Gastroesophageal sphincter (tissue), 4 donors: ENCODE measurements at regions not wholly inside any gene's neighbourhood (a gene's known extent, or its start where the extent isn't known, plus 50 kb on each side); places are given as distances from the start of the nearest gene placed in this dataset.

ENCODE experiments used
- ATAC-seq: fragments of 150-250 bp; one replicate; pipeline ENCODE4 v1.9.1; 2016; ENCODE audit warnings: mild to moderate bottlenecking, moderate library complexity
- H3K27ac ChIP-seq, 4 donors: fragments of 200-600 bp; sonication (generic) in 3 of 4; 1 replicate in 3 of 4; 2 replicates in 1 of 4; pipeline ENCODE4 v1.5.1; 2016 to 2019
- H3K27me3 ChIP-seq: fragments of 200-600 bp; sonication (generic); one replicate; pipeline ENCODE4 v1.5.1; 2019
- H3K36me3 ChIP-seq, 2 donors: fragments of 200-600 bp; sonication (generic); one replicate each; pipeline ENCODE4 v1.5.1; 2019; ENCODE audit warnings: control low read depth in 1 of 2
- H3K4me1 ChIP-seq, 3 donors: fragments of 200-600 bp; sonication (generic); 1 replicate in 2 of 3; 2 replicates in 1 of 3; pipeline ENCODE4 v1.5.1; 2016 to 2019; ENCODE audit warnings: control low read depth in 2 of 3
- H3K4me3 ChIP-seq, 2 donors: fragments of 200-600 bp; sonication (generic); one replicate each; pipeline ENCODE4 v1.5.1; 2019; ENCODE audit warnings: mild to moderate bottlenecking in 1 of 2, moderate library complexity in 1 of 2
- H3K9me3 ChIP-seq, 3 donors: fragments of 200-600 bp; sonication (generic); one replicate each; pipeline ENCODE4 v1.5.1; 2017 to 2019; ENCODE audit warnings: control low read depth in 2 of 3
- CTCF ChIP-seq, 4 experiments: fragments of 200-600 bp in 2 of 4; fragments of 450-650 bp in 2 of 4; sonication (generic) in 1 of 4; IDR thresholded peaks; one replicate each; pipeline ENCODE4 v1.5.1; 2017 to 2019; ENCODE audit warnings: antibody characterized with exemption in 4 of 4, mild to moderate bottlenecking in 2 of 4, moderate library complexity in 2 of 4
- EP300 ChIP-seq: sonication (generic); formaldehyde crosslinking; IDR thresholded peaks from one replicate; pipeline ENCODE4 v1.6.1; 2017; ENCODE audit warnings: antibody characterized with exemption, mild to moderate bottlenecking
- POLR2A ChIP-seq, 2 donors: fragments of 450-650 bp; IDR thresholded peaks; one replicate each; pipeline ENCODE4 v1.6.1; 2017; ENCODE audit warnings: antibody characterized with exemption in 2 of 2, mild to moderate bottlenecking in 2 of 2, moderate library complexity in 1 of 2
- POLR2AphosphoS5 ChIP-seq: sonication (generic); formaldehyde crosslinking; IDR thresholded peaks from one replicate; pipeline ENCODE4 v1.6.1; 2017; ENCODE audit warnings: antibody characterized with exemption
- WGBS, 2 donors: methylation state at CpG; one replicate each; pipeline ENCODE4 v1.1.5; 2018; ENCODE audit warnings: low coverage in 1 of 2; 5-methylcytosine and 5-hydroxymethylcytosine counted together

DNA sequence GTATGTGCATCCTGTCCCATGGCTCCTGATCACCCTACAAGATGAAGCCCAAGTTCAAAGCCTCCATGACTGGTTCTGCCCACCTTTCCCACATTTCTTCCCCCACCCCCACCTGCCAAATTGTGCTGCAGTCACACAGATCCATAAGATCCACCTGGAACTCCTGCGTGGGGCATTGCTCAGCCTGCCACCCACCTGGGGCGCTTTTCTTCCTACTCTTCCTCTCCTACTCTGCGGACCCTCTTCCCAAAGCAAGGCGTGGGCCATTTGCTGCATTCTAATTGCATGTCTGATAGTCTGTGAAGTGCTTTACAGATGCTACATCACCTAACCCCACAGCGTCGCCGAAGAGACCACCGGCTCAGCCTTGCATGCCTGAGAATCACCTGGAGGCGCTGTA, 402.4 kb upstream of the ID2 start:
- Histone ChIP-seq H3K4me1 (peaks cover 0 to 23% (median 3%) of the 10 kb centered on the region in 3 donors), H3K27ac (no peak overlapping the region), H3K36me3 (no peaks in the 10 kb centered on the region), H3K27me3 (no peaks in the 10 kb centered on the region), H3K9me3 (no peaks in the 10 kb centered on the region), H3K4me3 (no peak overlapping the region)
- WGBS, 2 donors: 60 to 98% methylated on average over 2 to 8 of the region's 9 CpGs
- TF ChIP-seq POLR2AphosphoS5: no peak
- no peak for TF ChIP-seq CTCF (IDR thresholded peaks at IDR 0.05)
- TF ChIP-seq EP300: no peak
- no peak for TF ChIP-seq POLR2A (IDR thresholded peaks at IDR 0.05)
- ATAC-seq: no peak

GRCh38 chr2:8281234-8281633, 400.6 kb upstream of the ID2 start:
- no peak for TF ChIP-seq EP300
- TF ChIP-seq POLR2AphosphoS5: no peak
- no peak for TF ChIP-seq CTCF (IDR thresholded peaks at IDR 0.05)
- no peak for TF ChIP-seq POLR2A (IDR thresholded peaks at IDR 0.05)
- Histone ChIP-seq H3K4me3 (no peak overlapping the region), H3K27ac (no peak overlapping the region), H3K4me1 (peaks cover 0 to 23% (median 3%) of the 10 kb centered on the region in 3 donors), H3K36me3 (no peaks in the 10 kb centered on the region), H3K27me3 (no peaks in the 10 kb centered on the region), H3K9me3 (no peaks in the 10 kb centered on the region)
- ATAC-seq: no peak
- WGBS, 2 donors: 93 to 96% methylated on average over 4 of the region's 4 CpGs

DNA sequence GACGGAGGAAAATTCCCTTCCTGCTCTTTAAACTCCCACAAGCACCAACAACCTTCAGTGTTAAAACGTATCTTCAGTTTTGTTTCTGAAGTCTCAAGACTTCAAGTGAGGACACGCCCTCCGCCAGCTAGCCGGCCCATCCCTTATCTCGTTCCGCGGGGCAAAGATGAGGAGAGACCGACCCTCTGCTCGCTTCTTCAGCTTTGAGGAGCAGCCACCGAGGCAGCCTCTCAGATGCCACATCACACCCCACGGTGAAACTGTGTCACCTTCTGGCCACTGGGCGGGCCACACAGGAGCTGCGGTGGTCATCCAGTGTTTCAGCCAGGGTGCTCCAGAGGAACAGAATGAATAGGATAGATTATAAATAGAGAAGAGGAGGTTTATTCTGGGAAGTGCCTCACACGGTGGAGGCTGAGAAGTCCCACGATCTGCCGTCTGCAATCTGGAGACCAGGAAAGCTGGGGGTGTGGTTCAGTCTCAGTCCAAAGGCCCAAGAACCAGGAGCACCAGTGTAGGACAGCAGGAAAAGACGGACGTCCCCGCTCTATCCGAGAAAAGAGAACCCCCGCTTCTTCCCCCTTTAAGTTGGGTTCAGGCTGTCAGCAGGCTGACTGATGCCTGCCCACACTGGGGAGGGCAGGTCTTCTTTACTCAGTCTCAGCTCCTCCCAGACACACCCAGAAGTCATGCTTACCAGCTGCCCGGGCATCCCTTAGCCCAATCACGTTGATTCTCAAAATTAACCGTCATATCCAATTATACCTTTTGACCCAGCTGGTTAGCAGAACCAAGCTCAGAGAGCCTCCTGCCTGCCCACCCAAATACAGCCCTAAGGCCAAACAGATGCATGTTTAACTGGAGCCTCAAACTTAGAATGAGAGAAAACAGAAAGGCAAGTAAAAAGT, 399.7 kb upstream of the ID2 start:
- WGBS, 2 donors: 78 to 87% methylated on average over 7 to 22 of the region's 25 CpGs
- H3K9me3 ChIP-seq: no peaks in the 10 kb centered on the region
- peaks cover 0 to 20% (median 3%) of the 10 kb centered on the region in 3 donors for H3K4me1 ChIP-seq
- ATAC-seq: no peak
- no peak overlapping the region for H3K27ac ChIP-seq
- no peak overlapping the region for H3K4me3 ChIP-seq
- no peaks in the 10 kb centered on the region for H3K36me3 ChIP-seq
- no peak for TF ChIP-seq POLR2A (IDR thresholded peaks at IDR 0.05)
- TF ChIP-seq EP300: no peak
- TF ChIP-seq CTCF (IDR thresholded peaks at IDR 0.05): no peak
- TF ChIP-seq POLR2AphosphoS5: no peak
- H3K27me3 ChIP-seq: no peaks in the 10 kb centered on the region

DNA sequence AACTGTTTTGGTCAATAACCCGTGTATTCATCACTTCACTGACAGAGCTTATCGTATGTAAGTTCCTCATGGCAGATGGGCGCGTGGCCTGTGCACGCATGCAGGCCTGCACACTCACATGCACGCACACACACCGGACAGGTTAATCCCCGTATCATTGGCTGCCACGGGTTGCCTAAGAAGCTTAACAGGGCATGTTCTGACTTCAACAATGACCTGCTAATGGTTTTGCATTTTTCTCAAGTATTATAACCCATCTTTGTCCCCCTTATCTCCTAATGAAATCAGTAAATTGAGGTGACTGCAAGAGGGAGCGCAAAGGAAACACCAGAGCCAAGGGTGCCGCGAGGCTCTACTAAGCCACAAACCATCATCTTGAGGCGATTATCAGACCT, 399.0 kb upstream of the ID2 start:
- H3K4me3 ChIP-seq: no peak overlapping the region
- no peaks in the 10 kb centered on the region for H3K36me3 ChIP-seq
- H3K27me3 ChIP-seq: no peaks in the 10 kb centered on the region
- TF ChIP-seq CTCF (IDR thresholded peaks at IDR 0.05) (no peak), POLR2A (IDR thresholded peaks at IDR 0.05) (no peak), POLR2AphosphoS5 (no peak), EP300 (no peak)
- no peaks in the 10 kb centered on the region for H3K9me3 ChIP-seq
- no peak overlapping the region for H3K27ac ChIP-seq
- 89 to 94% methylated on average over 10 to 13 of the region's 13 CpGs for WGBS, 2 donors
- no peak for ATAC-seq
- H3K4me1 ChIP-seq: peaks cover 0 to 13% (median 3%) of the 10 kb centered on the region in 3 donors

DNA sequence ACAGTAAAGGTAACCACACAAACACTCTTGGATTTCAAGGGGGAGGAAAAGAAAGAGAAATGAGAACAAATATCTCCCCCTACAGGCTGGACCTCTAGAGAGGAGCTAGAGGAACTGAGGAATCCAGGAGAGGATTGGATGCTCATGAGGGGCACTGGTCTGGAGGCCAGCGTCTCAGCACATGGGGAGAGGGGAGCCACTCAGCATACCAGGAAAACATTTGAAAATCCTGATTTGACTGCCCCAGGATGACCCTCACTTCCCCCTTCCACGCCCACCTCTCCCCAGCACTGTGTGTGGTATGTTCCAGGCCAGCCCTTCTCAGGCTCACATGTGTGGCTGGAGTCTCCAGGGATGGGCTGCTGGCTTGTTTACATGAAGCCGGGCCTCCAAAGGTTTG, 396.8 kb upstream of the ID2 start:
- no peak overlapping the region for H3K4me3 ChIP-seq
- no peak for TF ChIP-seq EP300
- no peak for TF ChIP-seq POLR2AphosphoS5
- no peak for TF ChIP-seq CTCF (IDR thresholded peaks at IDR 0.05)
- no peak for TF ChIP-seq POLR2A (IDR thresholded peaks at IDR 0.05)
- no peak overlapping the region for H3K27ac ChIP-seq
- H3K4me1 ChIP-seq: no peaks in the 10 kb centered on the region
- no peaks in the 10 kb centered on the region for H3K9me3 ChIP-seq
- ATAC-seq: no peak
- 37 to 71% methylated on average over 3 of the region's 3 CpGs for WGBS, 2 donors
- no peaks in the 10 kb centered on the region for H3K27me3 ChIP-seq
- H3K36me3 ChIP-seq: no peaks in the 10 kb centered on the region
